ENCODE measurements at regions not wholly inside any gene's neighbourhood (a gene's known extent, or its start where the extent isn't known, plus 50 kb on each side); places are given as distances from the start of the nearest gene placed in this dataset.

DNA sequence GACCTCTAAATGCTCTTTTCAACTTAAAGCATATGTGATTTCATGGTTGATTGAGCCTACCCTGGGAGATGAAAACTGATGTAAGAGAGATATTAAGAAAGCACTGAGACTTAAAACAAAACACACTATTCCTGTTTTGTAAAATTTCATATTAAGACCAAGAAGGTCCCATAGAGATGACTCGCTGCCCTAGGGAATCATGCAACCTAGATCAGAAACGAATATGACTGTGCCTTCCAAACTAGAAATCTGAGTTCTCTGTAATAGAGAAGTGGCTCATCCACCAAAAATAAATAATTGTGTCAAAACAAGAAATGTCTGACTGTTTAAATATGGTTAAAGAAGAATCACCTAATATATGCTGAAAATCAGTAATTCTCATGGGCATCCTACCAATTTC lies 776.8 kb upstream of the SOX11 start:
- TF ChIP-seq, protein P1, sequence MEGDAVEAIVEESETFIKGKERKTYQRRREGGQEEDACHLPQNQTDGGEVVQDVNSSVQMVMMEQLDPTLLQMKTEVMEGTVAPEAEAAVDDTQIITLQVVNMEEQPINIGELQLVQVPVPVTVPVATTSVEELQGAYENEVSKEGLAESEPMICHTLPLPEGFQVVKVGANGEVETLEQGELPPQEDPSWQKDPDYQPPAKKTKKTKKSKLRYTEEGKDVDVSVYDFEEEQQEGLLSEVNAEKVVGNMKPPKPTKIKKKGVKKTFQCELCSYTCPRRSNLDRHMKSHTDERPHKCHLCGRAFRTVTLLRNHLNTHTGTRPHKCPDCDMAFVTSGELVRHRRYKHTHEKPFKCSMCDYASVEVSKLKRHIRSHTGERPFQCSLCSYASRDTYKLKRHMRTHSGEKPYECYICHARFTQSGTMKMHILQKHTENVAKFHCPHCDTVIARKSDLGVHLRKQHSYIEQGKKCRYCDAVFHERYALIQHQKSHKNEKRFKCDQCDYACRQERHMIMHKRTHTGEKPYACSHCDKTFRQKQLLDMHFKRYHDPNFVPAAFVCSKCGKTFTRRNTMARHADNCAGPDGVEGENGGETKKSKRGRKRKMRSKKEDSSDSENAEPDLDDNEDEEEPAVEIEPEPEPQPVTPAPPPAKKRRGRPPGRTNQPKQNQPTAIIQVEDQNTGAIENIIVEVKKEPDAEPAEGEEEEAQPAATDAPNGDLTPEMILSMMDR (IDR thresholded peaks at IDR 0.05), result no peak
- TF ChIP-seq POLR2A (IDR thresholded peaks at IDR 0.05; ENCODE audit: low read depth) (no peak), POLR2AphosphoS5 (IDR thresholded peaks at IDR 0.05) (no peak), EP300 (IDR thresholded peaks at IDR 0.05) (no peak)
